Adrenal gland (tissue), 5 donors: ENCODE measurements at regions not wholly inside any gene's neighbourhood (a gene's known extent, or its start where the extent isn't known, plus 50 kb on each side); places are given as distances from the start of the nearest gene placed in this dataset.

Source experiments
- CTCF ChIP-seq, 6 experiments: fragments of 450-650 bp in 4 of 6; fragments of 200-600 bp in 2 of 6; sonication (generic) in 1 of 6; IDR thresholded peaks; 1 replicate in 5 of 6; 2 replicates in 1 of 6; pipeline versions ENCODE4 v1.5.1 to v1.8.0; 2016 to 2021; ENCODE audit warnings: antibody characterized with exemption in 6 of 6, mild to moderate bottlenecking in 2 of 6, moderate library complexity in 1 of 6
- POLR2A ChIP-seq, 2 donors: fragments of 450-650 bp; IDR thresholded peaks; one replicate each; pipeline ENCODE4 v1.6.1; 2017; ENCODE audit warnings: antibody characterized with exemption in 2 of 2, mild to moderate bottlenecking in 2 of 2, moderate library complexity in 1 of 2
- donor health status: DM: no; HTN: no; CAD: no.

- no peak for TF ChIP-seq CTCF (IDR thresholded peaks at IDR 0.05)
- TF ChIP-seq POLR2A (IDR thresholded peaks at IDR 0.05), result no peak
Observed at GRCh38 chr16:60815865-60816264, 1220.4 kb downstream of the CDH8 start.
